HG03439 (cell line): ENCODE measurements at regions not wholly inside any gene's neighbourhood (a gene's known extent, or its start where the extent isn't known, plus 50 kb on each side); places are given as distances from the start of the nearest gene placed in this dataset.

Experiments used
- ATAC-seq: cut with Tn5 transposase; IDR thresholded peaks from one replicate; pipeline ENCODE4 v1.9.1; 2021; ENCODE audit warnings: mild to moderate bottlenecking, moderate library complexity; ENCODE audit not compliant: unreplicated experiment

- ATAC-seq = no peak
Observed at GRCh38 chr5:143992496-143992895, 178.0 kb downstream of the YIPF5 start.

GRCh38 chr5:144002876-144003275 lies 167.6 kb downstream of the YIPF5 start:
- no peak for ATAC-seq

- no peak for ATAC-seq
Observed at GRCh38 chr5:144003636-144004035, 166.8 kb downstream of the YIPF5 start.

- no peak for ATAC-seq
Observed at GRCh38 chr5:144004146-144004545, 166.3 kb downstream of the YIPF5 start.

- no peak for ATAC-seq
Observed at GRCh38 chr5:144004751-144005150, 165.7 kb downstream of the YIPF5 start.

GRCh38 chr5:144009116-144009515 lies 161.3 kb downstream of the YIPF5 start:
- ATAC-seq = no peak

GRCh38 chr5:144011388-144011787 lies 159.1 kb downstream of the YIPF5 start:
- no peak for ATAC-seq

- no peak for ATAC-seq
Observed at GRCh38 chr5:144013816-144014215, 156.6 kb downstream of the YIPF5 start.

- no peak for ATAC-seq
Observed at GRCh38 chr5:144015961-144016360, 154.5 kb downstream of the YIPF5 start.

- no peak for ATAC-seq
Observed at GRCh38 chr5:144017119-144017518, 153.3 kb downstream of the YIPF5 start.

GRCh38 chr5:144017631-144018030 lies 152.8 kb downstream of the YIPF5 start:
- ATAC-seq = no peak

GRCh38 chr5:144024090-144024489 lies 146.4 kb downstream of the YIPF5 start:
- ATAC-seq = no peak

- ATAC-seq = no peak
Observed at GRCh38 chr5:144024545-144024944, 145.9 kb downstream of the YIPF5 start.

GRCh38 chr5:144026286-144026685 lies 144.2 kb downstream of the YIPF5 start:
- no peak for ATAC-seq

- ATAC-seq = no peak
Observed at GRCh38 chr5:144028058-144028457, 142.4 kb downstream of the YIPF5 start.

GRCh38 chr5:144028636-144029035 lies 141.8 kb downstream of the YIPF5 start:
- ATAC-seq = no peak

GRCh38 chr5:144030904-144031303 lies 139.6 kb downstream of the YIPF5 start:
- ATAC-seq = no peak

- ATAC-seq = no peak
Observed at GRCh38 chr5:144032375-144032774, 138.1 kb downstream of the YIPF5 start.

- no peak for ATAC-seq
Observed at GRCh38 chr5:144033486-144033885, 137.0 kb downstream of the YIPF5 start.

GRCh38 chr5:144035046-144035740 lies 135.3 kb downstream of the YIPF5 start:
- ATAC-seq = no peak

GRCh38 chr5:144036476-144036875 lies 134.0 kb downstream of the YIPF5 start:
- ATAC-seq = no peak

- no peak for ATAC-seq
Observed at GRCh38 chr5:144040615-144041305, 129.7 kb downstream of the YIPF5 start.

GRCh38 chr5:144042156-144042555 lies 128.3 kb downstream of the YIPF5 start:
- no peak for ATAC-seq
